ENCODE measurements at regions not wholly inside any gene's neighbourhood (a gene's known extent, or its start where the extent isn't known, plus 50 kb on each side); places are given as distances from the start of the nearest gene placed in this dataset.

DNA sequence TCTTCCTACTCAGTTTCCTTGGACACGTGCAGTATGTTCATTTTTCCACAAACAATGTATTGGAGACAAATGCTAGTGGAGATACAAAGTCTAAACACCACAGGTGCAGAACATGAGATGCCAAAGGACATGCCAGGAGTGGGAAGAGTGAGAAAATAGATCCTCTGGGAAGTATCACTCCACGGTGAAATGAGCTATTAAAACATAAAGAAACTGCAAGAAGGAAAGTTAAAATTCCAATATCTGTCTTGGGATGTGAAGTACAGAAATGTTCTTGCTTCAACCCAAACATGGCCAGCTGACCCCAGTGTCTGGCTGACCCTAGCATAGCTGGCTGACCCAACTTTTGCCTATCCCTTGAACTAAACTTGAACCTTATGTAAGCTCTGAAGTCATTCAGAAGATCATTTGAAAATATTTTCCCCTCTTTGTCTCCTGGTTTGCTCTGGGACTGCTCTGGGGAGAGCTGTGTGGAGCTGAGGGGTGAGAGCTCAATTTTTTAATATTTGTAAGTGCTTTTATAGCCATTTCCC, 59.5 kb downstream of the FZD1 start:
- no peak for DNase-seq (ENCODE audit: low spot score)

DNA sequence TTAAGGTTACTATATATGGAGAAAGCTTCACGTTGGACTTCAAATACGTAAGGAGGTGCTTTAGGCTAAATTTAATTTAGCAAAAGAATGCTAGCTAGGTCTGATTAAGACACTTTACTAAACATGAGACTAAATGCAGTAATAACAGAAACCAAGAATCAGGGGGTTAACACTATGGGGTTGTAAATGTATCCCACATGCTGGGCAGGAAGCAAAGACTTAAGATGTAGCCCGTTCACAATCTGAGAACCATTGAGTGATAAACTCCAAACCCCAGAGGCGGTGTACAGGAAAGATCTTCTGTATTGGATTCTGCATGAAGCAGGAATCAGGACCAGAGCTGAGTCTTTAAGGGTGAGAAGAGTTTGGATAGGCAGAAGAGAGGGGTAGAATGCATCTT, 60.4 kb downstream of the FZD1 start:
- DNase-seq (ENCODE audit: low spot score): no peak

DNA sequence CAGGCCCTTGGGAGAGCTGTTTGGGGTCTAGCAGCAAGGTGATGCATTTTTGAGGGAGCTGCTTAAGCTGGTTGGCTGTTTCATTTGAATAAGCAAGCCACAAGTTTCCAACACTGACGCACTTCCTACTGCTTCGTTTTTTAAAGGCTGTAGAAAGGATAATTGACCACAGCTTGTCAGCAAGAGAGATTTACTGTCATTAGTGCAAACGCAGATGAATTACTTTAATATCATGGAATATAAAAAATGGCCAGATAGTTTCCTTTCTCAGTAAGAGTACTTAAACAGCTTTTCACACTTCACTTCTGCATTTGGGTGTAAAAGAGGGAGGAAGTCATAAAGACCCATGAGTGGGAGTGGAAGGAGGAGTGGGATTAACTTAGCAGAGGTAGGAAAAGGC, 61.5 kb downstream of the FZD1 start:
- peak; percentile 26 for DNase-seq (ENCODE audit: low spot score)

DNA sequence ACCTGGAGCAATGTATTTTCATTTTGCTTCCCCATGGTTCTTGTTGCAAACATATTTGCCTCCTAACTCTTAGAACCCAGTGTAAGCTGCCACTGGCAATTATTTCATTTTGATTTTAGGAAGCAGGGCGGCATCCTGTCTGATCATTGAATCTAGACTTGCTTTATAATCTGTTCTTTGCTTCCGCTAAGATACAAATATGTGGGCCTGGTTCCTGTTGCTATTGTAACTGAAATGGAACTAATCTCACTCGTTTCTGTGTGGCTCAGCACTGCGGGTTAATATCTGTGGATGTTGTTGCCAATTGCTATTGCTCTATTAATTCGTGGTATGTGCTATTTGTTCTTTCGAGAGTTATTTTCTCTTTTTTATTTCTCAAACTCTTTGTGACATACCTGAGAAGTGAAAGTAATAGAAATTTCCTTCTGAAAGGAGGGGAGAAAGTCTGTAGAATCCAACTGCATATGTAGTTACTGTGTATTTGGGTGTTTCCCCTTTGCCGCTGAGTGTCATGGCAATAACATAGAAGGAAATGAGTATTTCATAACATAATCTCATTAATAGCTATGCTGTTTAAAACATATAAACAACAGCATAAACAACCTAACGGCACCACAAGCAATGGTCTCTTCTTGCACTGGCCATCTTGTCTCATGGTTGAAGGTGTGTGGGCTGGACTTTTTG, 62.4 kb downstream of the FZD1 start:
- DNase-seq (ENCODE audit: low spot score): peak; percentile 40

DNA sequence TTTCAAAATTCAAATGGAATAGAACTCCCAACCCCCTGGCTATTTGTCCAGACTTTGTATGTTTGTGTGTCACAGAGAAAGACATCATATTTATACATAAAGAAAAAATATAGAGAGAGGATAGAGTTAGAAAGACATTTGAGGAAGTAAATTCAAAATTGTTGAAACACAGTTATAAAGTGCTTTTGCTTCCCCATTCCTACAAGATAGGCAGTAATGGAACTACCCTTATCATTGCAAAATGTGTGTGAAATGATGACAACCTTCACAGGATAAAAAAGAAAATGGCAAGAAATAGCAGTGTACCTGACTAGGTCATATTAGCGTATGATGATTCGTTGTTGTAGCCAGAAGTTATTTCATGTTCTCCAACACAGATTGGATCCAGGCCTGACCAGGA, 63.1 kb downstream of the FZD1 start:
- no peak for DNase-seq (ENCODE audit: low spot score)

DNA sequence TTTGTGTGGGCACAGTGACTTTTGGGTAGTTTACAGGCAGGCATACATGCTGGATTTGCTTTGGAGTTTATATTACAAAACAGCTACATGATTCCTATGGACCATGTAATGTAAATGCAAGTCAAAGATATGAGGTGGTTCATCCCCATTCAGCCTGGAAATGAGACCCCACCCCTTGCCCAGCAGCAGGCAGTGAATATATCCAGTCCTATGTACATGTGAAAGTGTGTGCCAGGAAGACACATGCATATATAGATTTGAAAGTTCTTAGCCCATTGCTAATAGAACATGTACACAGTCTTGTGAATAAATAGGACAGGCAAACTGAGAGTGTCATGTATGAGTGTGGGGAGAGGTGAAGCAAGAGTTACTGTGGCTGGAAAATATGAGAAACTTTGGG, 65.3 kb downstream of the FZD1 start:
- DNase-seq (ENCODE audit: low spot score): no peak

DNA sequence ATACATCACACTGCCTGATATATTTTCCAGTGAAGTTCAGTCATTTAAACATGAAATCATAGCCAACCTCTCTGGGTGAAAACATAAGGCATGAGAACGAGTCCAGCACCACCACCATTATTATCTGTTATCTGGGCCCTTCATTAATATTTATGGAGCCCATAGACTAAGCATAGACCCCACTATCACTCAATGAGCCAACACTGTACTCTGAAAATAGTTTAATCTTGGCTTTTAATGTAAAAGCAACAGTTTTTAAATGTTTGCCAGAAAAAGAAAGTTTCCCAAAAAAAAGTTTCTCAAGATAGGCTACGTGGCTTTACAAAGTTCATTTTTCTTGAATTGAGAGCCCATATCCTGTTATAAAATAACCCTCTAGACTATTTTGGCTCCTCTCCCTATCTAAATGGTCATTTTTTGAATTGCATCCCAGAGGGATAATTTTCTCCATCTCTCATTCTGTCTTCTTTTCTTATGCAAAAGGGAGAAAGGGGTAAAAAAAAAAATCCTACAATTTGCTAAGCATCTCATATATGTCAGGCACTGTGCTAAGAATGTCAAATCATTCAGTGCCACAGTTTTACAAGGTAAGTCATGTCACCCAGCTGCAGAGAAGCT, 66.1 kb downstream of the FZD1 start:
- no peak for DNase-seq (ENCODE audit: low spot score)

DNA sequence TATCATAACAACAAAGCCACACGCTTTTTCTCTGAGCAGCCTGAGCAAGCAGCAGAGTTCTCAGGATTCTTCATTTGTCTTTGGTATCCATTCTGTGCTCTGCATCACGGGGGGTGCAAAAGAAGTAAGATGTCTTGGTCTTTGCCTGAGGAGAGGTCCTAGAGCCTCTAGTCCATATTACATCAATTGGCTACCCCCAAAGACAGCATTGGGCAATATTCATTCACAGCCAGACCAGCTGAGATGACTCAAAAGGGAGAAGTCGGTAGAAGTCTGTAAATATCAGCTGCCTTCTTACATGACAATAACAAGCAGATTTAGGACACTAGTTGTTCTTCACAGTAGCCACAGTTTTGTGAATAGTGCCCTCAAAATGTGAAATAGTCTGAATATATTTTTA, 66.6 kb downstream of the FZD1 start:
- DNase-seq (ENCODE audit: low spot score): no peak

DNA sequence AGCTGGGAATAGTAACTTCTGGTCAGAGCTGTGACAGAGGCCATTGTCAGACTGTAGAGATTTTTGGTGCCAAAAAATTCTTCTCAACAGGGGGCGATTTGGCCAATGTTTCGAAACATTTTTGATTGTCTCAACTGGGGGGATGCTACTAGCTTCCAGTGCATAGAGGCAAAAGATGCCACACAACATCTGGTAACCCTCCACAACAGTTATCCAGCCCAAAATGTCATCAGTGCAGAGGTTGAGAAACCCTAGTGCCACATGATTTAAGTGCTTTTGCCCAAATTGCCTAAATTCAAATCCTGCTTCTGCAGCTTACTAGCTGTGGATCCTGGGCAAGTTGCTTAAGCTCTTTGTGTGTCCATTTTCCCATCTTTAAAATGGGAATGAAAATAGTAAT, 71.9 kb downstream of the FZD1 start:
- no peak for DNase-seq (ENCODE audit: low spot score)

DNA sequence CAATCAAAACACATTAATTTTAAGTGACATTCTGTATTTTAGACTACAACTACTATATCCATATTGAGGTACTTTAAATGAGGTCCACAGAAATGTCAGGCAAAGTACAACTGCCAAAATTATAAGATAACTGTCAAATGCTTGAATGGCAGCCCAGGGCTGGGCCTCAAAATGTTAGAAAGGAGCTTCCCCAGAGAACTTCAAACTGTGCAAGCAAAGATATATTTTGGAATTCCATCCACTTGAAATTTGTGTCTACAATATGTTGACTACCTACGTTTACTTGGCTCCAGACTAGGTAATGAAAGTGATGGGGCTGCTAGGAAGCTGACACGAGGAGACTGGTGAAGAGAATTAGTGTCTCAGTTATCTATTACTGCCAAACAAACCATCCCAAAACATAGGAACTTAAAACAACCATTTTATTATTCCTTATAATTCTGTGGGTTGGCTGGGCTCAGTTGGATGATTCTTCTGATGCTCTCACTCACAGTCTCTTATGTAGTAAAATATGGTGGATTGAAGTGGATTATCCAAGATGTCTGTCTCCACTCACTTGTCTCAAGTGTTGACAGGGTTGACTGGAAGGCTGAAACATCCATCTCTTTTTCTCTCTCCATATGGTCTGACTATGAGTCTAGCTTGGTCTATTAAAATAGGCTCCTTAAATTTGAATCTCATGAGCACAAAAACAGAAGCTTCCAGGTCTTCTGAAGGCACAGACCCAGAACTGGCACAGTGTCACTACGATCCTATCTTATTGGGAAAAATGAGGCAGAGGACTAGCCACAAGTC, 74.2 kb downstream of the FZD1 start:
- no peak for DNase-seq (ENCODE audit: low spot score)

DNA sequence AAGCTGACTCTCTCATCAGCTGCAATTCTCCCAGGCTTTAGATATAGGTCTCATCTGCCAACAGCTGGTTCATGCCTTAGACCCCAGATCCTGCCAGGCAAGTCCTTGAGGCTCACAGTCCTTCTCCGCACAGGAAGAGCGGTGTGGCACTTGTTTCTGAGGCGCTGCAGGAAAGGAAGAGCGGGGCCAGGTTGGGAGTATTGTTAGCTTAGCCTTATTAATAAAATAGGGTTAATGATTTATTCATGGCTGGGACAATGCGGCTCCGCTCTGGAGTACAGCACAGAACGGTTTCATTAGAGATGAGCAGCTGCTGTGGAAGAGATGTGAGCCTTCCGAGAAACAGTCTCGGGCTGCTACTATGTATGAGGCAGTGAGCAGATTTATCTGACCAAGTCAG, 78.1 kb downstream of the FZD1 start:
- DNase-seq (ENCODE audit: low spot score): no peak

DNA sequence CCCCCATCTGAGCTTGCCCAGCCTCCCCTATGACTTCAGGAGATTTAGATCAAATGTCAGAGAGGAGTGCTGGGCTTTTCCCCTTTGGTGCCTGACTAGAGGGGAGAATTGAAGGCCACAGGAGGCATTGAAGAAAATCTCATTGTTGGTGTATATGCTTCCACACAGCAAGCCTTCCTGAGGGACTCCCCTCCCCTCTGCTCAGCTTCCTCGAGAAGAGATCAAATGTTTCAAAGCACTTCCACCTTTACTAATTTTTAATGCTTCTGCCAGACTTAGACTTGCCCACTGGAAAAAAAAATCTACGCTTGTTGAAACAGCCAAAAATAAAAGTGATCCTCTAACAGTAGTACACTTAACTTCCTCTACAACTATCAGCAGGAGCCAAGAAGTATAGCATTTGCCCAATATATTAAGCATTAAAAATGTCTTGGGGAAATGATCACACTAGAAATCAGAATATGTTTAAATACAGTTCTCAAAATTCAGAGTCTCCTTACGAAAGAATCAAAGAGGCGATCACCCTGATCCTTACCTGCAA, 79.3 kb downstream of the FZD1 start:
- DNase-seq (ENCODE audit: low spot score): no peak

DNA sequence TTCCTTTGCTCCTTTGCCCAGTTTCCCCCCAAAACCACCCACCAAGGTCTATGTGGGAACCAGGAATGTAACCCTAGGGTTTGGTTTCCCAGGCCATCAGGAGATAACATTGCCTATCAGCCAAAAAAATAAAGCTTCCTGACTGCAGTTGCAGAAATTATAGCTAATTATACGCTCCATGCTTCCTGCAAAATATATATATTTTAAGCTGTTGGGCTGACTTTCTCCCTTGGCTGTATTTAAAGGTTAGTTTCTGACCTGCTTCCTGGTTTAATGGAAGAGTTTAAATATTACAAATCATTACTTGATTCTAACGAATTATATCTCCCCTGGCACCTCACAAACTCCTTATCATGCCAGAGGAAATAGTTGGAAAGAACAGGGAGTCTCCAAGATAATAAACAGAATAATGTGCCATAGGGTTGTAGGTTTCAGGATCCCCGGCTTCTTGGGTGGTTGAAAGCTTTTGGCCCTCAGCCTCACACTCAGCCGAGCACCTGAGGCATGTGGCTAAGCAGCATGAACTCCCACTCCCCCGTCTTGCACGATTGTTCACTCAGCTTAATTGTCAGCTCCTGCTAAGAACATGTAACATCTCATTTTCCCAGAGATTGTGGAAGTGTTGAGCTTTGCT, 79.9 kb downstream of the FZD1 start:
- DNase-seq (ENCODE audit: low spot score): no peak

DNA sequence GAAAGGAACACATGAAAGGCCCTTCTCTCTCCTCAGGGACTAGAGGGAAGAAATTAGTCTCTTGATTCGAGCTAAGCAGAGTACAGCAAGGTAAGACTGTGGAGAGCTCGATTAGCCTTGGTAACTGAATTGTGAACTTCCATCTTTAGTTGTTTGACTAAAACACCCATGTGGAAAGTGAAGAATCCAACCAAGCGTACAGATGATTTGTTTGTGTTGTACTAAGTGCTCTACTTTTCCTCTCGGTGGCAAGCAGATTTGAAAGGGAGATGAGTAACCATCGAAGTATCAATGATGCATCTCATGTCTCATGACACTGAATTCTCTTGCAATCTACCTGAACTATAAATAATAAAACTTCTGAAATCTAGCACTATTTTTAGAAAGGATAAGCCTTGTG, 80.7 kb downstream of the FZD1 start:
- no peak for DNase-seq (ENCODE audit: low spot score)

DNA sequence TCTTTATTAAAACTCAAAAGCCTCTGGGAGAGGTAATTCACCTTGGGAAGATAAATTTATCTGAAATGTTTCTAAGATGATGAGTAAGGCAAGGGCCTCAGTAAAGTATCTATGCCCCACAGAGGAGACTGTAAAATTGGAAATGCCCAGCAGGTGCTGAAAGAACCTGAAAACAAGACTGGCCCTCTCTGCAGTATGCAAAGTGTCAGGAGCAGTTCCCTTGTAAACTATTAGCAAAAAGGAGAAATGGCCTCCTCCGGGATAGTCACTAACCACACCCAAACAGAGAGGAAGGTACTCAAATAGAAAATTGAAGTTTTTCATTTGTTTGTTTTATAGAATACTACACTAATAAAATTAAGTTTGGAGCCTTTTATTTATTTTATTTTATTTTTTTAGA, 81.2 kb downstream of the FZD1 start:
- no peak for DNase-seq (ENCODE audit: low spot score)

DNA sequence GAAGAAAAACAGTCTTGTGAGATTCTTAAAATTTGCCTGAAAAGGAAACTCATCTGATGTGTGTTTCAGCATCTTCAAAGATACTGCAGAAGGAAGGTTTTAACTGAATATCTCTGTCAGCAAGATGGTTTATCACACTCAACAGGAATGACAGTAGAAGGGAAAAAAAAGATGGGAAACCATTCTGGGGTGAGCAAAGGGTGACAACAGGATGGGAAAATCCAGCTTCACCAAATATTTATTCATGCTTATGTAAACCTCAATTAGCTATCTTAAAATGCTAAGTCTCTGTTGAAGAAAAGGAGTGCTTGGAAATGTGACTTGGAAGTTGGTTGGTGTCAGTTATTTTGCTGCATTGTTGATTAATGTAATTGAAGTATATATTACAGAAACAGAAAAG, 82.2 kb downstream of the FZD1 start:
- DNase-seq (ENCODE audit: low spot score): no peak

DNA sequence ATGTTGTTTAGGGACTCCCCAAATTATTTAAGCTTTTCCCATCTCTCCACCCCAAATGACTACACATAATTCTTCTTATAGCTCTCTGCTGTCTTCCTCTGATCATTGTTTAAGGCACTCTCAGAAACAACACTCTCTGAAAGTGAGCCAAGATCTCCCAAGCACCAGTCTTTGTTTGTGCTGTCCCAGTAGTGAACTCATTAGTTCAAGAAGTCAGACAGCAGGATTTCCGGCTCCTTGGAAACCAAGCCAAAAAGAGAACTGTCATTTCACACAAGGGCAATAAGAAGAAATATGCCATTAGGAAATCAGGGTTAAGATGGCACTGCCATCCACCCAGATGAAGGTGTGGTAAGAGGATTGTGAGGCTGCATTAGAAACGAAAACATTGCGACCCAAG, 83.1 kb downstream of the FZD1 start:
- DNase-seq (ENCODE audit: low spot score): peak; percentile 87

DNA sequence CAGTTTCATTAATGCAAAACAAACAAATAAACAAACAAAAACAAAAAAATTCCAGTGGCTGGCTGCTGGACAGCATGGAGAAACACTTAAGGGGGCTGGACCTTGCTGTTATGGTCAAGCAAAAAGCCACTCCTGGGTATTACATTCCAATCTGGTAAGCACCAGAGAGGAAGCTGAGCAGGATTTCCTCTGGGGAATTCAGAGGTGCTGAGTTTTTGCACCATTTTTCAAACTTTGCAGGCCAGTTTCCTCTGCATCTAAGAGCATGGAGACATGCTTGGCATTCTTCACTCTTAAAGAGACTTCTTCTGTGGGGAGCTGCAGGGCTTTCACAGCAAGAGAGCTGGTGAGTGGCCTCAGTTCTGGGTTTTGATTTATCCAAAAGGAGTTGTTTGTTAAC, 84.5 kb downstream of the FZD1 start:
- peak; percentile 91 for DNase-seq (ENCODE audit: low spot score)

DNA sequence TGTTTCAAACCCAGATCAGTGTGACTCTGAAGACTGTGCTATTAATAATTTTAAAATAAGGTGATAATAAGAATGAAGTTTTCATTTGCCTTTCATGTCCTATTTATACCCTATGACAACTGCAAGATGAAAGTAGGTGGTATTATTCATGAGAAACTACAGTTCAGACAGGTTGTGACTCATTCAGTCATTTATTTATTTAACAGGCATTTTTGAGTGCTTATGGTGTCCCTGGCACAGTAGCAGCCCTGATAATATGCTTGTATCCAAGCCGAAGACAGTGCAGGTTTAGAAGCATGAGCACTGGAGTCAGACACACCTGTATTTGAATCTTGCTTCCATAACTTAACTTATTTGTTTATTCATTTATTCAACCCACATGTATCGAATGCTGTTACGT, 87.1 kb downstream of the FZD1 start:
- DNase-seq (ENCODE audit: low spot score): peak; percentile 78

DNA sequence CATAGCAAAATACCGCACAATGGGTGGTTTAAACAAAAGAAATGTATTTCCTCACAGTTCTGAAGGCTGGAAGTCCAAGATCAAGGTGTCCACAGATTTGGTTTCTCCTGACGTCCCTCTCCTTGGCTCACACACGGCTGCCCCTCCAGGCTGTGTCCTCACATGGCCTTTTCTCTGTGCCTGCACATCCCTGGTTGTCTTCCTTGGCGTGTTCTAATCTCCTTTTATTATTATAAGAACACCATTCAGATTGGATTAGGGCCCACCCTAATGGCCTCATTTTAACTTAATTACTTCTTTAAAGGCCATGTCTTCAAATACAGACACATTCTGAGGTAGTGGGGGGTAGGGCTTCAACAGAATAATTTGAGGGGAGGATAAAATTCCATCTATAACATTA, 87.9 kb downstream of the FZD1 start:
- no peak for DNase-seq (ENCODE audit: low spot score)

DNA sequence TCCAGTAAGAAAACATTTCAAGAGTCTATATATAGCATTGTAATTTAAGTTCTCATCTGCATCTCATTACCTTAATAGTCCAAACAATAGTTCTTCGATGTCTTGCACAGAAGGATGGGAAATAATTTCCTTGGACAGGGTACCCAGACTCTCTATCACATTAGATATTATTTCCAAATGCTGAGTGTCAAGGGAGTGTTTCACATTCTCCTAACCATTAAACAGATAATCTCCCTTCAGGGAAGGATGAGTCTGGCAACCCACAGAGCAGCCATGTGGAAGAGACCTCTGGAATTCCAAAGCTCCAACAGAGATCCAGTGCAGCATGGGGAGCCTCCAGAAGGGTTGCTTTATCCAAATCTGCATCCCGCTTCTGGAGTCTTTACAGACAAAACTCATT, 89.6 kb downstream of the FZD1 start:
- DNase-seq (ENCODE audit: low spot score): no peak

DNA sequence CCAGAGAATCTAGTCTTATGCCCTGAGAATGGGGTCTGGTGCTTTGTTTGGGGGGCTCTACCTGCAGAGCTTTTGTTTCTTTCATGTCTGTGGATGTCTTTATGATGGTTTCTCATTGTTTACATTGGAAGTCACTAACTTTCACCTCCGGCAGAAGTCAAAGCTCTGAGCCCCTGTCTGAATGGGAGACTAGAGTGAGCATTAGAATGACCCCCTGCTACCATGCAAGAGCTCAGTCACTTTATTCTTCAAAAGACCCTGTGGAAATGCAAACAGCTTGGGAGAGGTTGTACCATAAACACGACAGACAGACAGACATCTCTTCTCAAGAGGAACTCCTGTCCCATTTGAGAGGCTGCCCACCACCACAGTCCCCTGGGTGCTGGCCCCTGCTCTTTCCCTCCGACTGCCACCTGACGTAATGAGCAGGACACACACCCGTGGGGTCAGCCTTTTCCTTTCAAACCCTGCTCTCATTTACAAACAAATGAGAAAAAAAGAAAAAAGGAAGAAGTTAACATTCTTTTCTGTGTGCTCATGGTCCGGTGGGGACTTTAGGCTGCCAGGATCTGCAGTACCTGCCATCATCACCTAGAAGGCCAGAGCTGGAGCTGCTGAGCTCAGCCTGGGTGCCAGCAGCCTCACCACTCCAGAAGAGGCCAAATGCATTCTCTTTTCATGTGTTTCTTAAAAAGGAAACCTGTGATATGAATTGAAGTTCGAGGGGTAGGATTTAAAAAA, 91.6 kb downstream of the FZD1 start:
- no peak for DNase-seq (ENCODE audit: low spot score)

Measured in kidney capillary endothelial cell (primary cell).